Body of pancreas (tissue), 4 donors: ENCODE measurements at regions not wholly inside any gene's neighbourhood (a gene's known extent, or its start where the extent isn't known, plus 50 kb on each side); places are given as distances from the start of the nearest gene placed in this dataset.

ENCODE experiments used
- ATAC-seq: fragments of 150-250 bp; one replicate; pipeline ENCODE4 v1.9.1; 2016
- DNase-seq, 4 donors: peaks; one replicate each; pipeline ENCODE4 v3.0.0-alpha.2; 2019
- H3K27ac ChIP-seq, 4 donors: fragments of 200-600 bp; sonication (generic); 1 replicate in 3 of 4; 2 replicates in 1 of 4; pipeline versions ENCODE4 v1.5.1 to v1.6.1; 2016 to 2019; ENCODE audit warnings: mild to moderate bottlenecking in 1 of 4, mixed read lengths in 1 of 4, moderate library complexity in 1 of 4
- H3K27me3 ChIP-seq, 2 donors: fragments of 200-600 bp; sonication (generic); one replicate each; pipeline ENCODE4 v1.6.0; 2016; ENCODE audit warnings: mild to moderate bottlenecking in 1 of 2
- H3K36me3 ChIP-seq, 2 donors: fragments of 200-600 bp; sonication (generic); replicated peaks in 1 of 2; 2 replicates each; pipeline ENCODE4 v1.5.1; 2016; ENCODE audit warnings: low read depth in 2 of 2; ENCODE audit not compliant: insufficient read depth in 1 of 2
- H3K4me1 ChIP-seq: fragments of 200-600 bp; sonication (generic); one replicate; pipeline ENCODE4 v1.6.0; 2016
- H3K4me3 ChIP-seq, 2 donors: fragments of 200-600 bp; sonication (generic); 1 replicate in 1 of 2; 2 replicates in 1 of 2; pipeline ENCODE4 v1.5.1; 2016 to 2019
- H3K9me3 ChIP-seq, 3 donors: fragments of 200-600 bp; sonication (generic); 1 replicate in 2 of 3; 2 replicates in 1 of 3; pipeline ENCODE4 v1.5.1; 2016
- CTCF ChIP-seq, 7 experiments: fragments of 450-650 bp in 4 of 7; fragments of 200-600 bp in 3 of 7; sonication (generic) in 3 of 7; IDR thresholded peaks; one replicate each; pipeline ENCODE4 v1.5.1; 2016 to 2019; ENCODE audit warnings: antibody characterized with exemption in 7 of 7
- POLR2A ChIP-seq, 3 donors: fragments of 450-650 bp; IDR thresholded peaks; one replicate each; pipeline ENCODE4 v1.6.1; 2016; ENCODE audit warnings: antibody characterized with exemption in 3 of 3, mild to moderate bottlenecking in 2 of 3
- WGBS, 2 donors: methylation state at CpG; one replicate each; pipeline ENCODE4 v1.1.5; 2017; 5-methylcytosine and 5-hydroxymethylcytosine counted together
- intact Hi-C: fragments of 100-400 bp; cut with DNase I; formaldehyde crosslinking; loops from one replicate; pipeline ENCODE4 v1.15.1; 2023

GRCh38 chr12:13570005-13570694 is 373.6 kb downstream of the EMP1 start:
- Histone ChIP-seq H3K27ac (no peak overlapping the region), H3K4me1 (no peaks in the 10 kb centered on the region), H3K4me3 (no peak overlapping the region), H3K9me3 (no peaks in the 10 kb centered on the region), H3K36me3 (no peaks in the 10 kb centered on the region), H3K27me3 (no peaks in the 10 kb centered on the region)
- intact Hi-C loops: no loop called here
- TF ChIP-seq CTCF (IDR thresholded peaks at IDR 0.05): no peak
- no peak for TF ChIP-seq POLR2A (IDR thresholded peaks at IDR 0.05)
- DNase-seq (no peak), ATAC-seq (no peak)
- 47 to 50% methylated on average over 1 of the region's 1 CpG for WGBS, 2 donors

GRCh38 chr12:13566292-13566691 is 369.8 kb downstream of the EMP1 start:
- Histone ChIP-seq H3K9me3 (no peaks in the 10 kb centered on the region), H3K27ac (no peak overlapping the region), H3K4me1 (no peaks in the 10 kb centered on the region), H3K4me3 (no peak overlapping the region), H3K36me3 (no peaks in the 10 kb centered on the region), H3K27me3 (no peaks in the 10 kb centered on the region)
- TF ChIP-seq POLR2A (IDR thresholded peaks at IDR 0.05): no peak
- no peak for TF ChIP-seq CTCF (IDR thresholded peaks at IDR 0.05)
- intact Hi-C loops: no loop called here
- no peak for ATAC-seq
- DNase-seq: no peak

GRCh38 chr12:13564266-13564810 is 367.8 kb downstream of the EMP1 start:
- 90 to 92% methylated on average over 14 to 21 of the region's 21 CpGs for WGBS, 2 donors
- no peak for ATAC-seq
- Histone ChIP-seq H3K27me3 (no peaks in the 10 kb centered on the region), H3K36me3 (no peaks in the 10 kb centered on the region), H3K9me3 (no peaks in the 10 kb centered on the region), H3K4me3 (no peak overlapping the region), H3K27ac (no peak overlapping the region), H3K4me1 (peaks cover 4% of the 10 kb centered on the region)
- no peak for DNase-seq
- intact Hi-C loops: no loop called here
- TF ChIP-seq POLR2A (IDR thresholded peaks at IDR 0.05): no peak
- no peak for TF ChIP-seq CTCF (IDR thresholded peaks at IDR 0.05)

- 92 to 96% methylated on average over 28 to 29 of the region's 29 CpGs for WGBS, 2 donors
- Histone ChIP-seq H3K4me3 (no peak overlapping the region), H3K27me3 (no peaks in the 10 kb centered on the region), H3K36me3 (no peaks in the 10 kb centered on the region), H3K27ac (no peak overlapping the region), H3K4me1 (peaks cover 10% of the 10 kb centered on the region), H3K9me3 (no peaks in the 10 kb centered on the region)
- ATAC-seq (no peak), DNase-seq (no peak)
- intact Hi-C loops: no loop called here
- TF ChIP-seq POLR2A (IDR thresholded peaks at IDR 0.05) (no peak), CTCF (IDR thresholded peaks at IDR 0.05) (no peak)
These were observed 367.2 kb downstream of the EMP1 start for GRCh38 chr12:13563743-13564125.
